HepG2 (cell line): ENCODE measurements at regions not wholly inside any gene's neighbourhood (a gene's known extent, or its start where the extent isn't known, plus 50 kb on each side); places are given as distances from the start of the nearest gene placed in this dataset.

Experiments used
- CREM ChIP-seq, 2 experiments: sonication (generic) in 1 of 2; formaldehyde crosslinking in 1 of 2; IDR thresholded peaks; 2 replicates each; pipeline versions ENCODE4 v1.4.0 to v1.6.1; 2016 to 2020; ENCODE audit warnings: antibody characterized with exemption in 1 of 2, mild to moderate bottlenecking in 1 of 2, missing genetic modification reagents in 1 of 2
- ETV5 ChIP-seq: IDR thresholded peaks from 2 replicates; pipeline ENCODE4 v1.6.1; 2018; ENCODE audit warnings: missing biosample characterization, missing genetic modification reagents, inconsistent platforms, borderline replicate concordance
- ETV6 ChIP-seq: sonication (generic); formaldehyde crosslinking; conservative IDR thresholded peaks from 2 replicates; pipeline ENCODE4 v1.4.0; 2020; ENCODE audit warnings: missing genetic modification reagents
- GATAD1 ChIP-seq: IDR thresholded peaks from 2 replicates; pipeline ENCODE4 v1.6.1; 2016; ENCODE audit warnings: missing genetic modification reagents, missing compliant biosample characterization
- GMEB1 ChIP-seq: sonication (generic); formaldehyde crosslinking; IDR thresholded peaks from 2 replicates; pipeline ENCODE4 v1.5.1; 2020; ENCODE audit warnings: missing genetic modification reagents, mild to moderate bottlenecking, borderline replicate concordance
- HDAC1 ChIP-seq: sonication (generic); formaldehyde crosslinking; IDR thresholded peaks from 2 replicates; pipeline ENCODE4 v1.5.1; 2020; ENCODE audit warnings: mild to moderate bottlenecking, missing genetic modification reagents
- HNRNPL ChIP-seq: fragments of 200-400 bp; formaldehyde crosslinking; IDR thresholded peaks from 2 replicates; pipeline ENCODE4 v1.6.1; 2017; ENCODE audit warnings: mild to moderate bottlenecking, low read depth, low read length
- KLF6 ChIP-seq: IDR thresholded peaks from 2 replicates; pipeline ENCODE4 v1.8.0; 2016; ENCODE audit warnings: missing biosample characterization, missing genetic modification reagents
- MED1 ChIP-seq: sonication (generic); formaldehyde crosslinking; IDR thresholded peaks from 2 replicates; pipeline ENCODE4 v1.4.0; 2020; ENCODE audit warnings: missing genetic modification reagents
- SALL1 ChIP-seq: sonication (generic); formaldehyde crosslinking; IDR thresholded peaks from 2 replicates; pipeline ENCODE4 v1.8.0; 2022; ENCODE audit warnings: mild to moderate bottlenecking, missing genetic modification reagents
- SKIL ChIP-seq: sonication (generic); formaldehyde crosslinking; IDR thresholded peaks from 2 replicates; pipeline ENCODE4 v1.8.0; 2022; ENCODE audit warnings: missing genetic modification reagents, mild to moderate bottlenecking, moderate library complexity, borderline replicate concordance
- SP5 ChIP-seq: IDR thresholded peaks from 2 replicates; pipeline ENCODE4 v1.6.1; 2016; ENCODE audit warnings: low read depth, borderline replicate concordance
- ZFY ChIP-seq: sonication (generic); formaldehyde crosslinking; IDR thresholded peaks from 2 replicates; pipeline ENCODE4 v1.4.0; 2020; ENCODE audit warnings: missing genetic modification reagents
- ZNF333 ChIP-seq: sonication (generic); formaldehyde crosslinking; IDR thresholded peaks from 2 replicates; pipeline ENCODE4 v1.4.0; 2020; ENCODE audit warnings: mild to moderate bottlenecking, missing genetic modification reagents, borderline replicate concordance
- ZNF33A ChIP-seq: sonication (generic); formaldehyde crosslinking; IDR thresholded peaks from 2 replicates; pipeline ENCODE4 v1.5.1; 2020; ENCODE audit warnings: missing genetic modification reagents, mild to moderate bottlenecking, moderate library complexity, borderline replicate concordance
- ZNF34 ChIP-seq: sonication (generic); formaldehyde crosslinking; IDR thresholded peaks from 2 replicates; pipeline ENCODE4 v1.4.0; 2020; ENCODE audit warnings: mild to moderate bottlenecking, missing genetic modification reagents, borderline replicate concordance
- ZNF343 ChIP-seq: sonication (generic); formaldehyde crosslinking; IDR thresholded peaks from 2 replicates; pipeline ENCODE4 v1.4.0; 2020; ENCODE audit warnings: mild to moderate bottlenecking, missing genetic modification reagents
- ZNF547 ChIP-seq: sonication (generic); formaldehyde crosslinking; IDR thresholded peaks from 2 replicates; pipeline ENCODE4 v1.5.1; 2020; ENCODE audit warnings: mild to moderate bottlenecking, missing genetic modification reagents
- ZNF569 ChIP-seq: sonication (generic); formaldehyde crosslinking; IDR thresholded peaks from 2 replicates; pipeline ENCODE4 v1.5.0; 2020; ENCODE audit warnings: mild to moderate bottlenecking, missing genetic modification reagents, moderate library complexity, borderline replicate concordance
- ZNF598 ChIP-seq: sonication (generic); formaldehyde crosslinking; IDR thresholded peaks from 2 replicates; pipeline ENCODE4 v1.5.1; 2020; ENCODE audit warnings: mild to moderate bottlenecking, missing genetic modification reagents, borderline replicate concordance
- ZNF724P ChIP-seq: sonication (generic); formaldehyde crosslinking; IDR thresholded peaks from 2 replicates; pipeline ENCODE4 v1.8.0; 2022; ENCODE audit warnings: missing genetic modification reagents, borderline replicate concordance
- ZNF780A ChIP-seq: sonication (generic); formaldehyde crosslinking; IDR thresholded peaks from 2 replicates; pipeline ENCODE4 v1.8.0; 2022; ENCODE audit warnings: mild to moderate bottlenecking, missing genetic modification reagents, moderate library complexity
- ZNF781 ChIP-seq: sonication (generic); formaldehyde crosslinking; IDR thresholded peaks from 2 replicates; pipeline ENCODE4 v1.5.1; 2020; ENCODE audit warnings: borderline replicate concordance, mild to moderate bottlenecking, missing genetic modification reagents; ENCODE audit errors: not compliant biosample characterization
- TF ChIP-seq, protein P1 (sequence below): sonication (generic); formaldehyde crosslinking; IDR thresholded peaks from 2 replicates; pipeline ENCODE4 v1.5.0; 2020; ENCODE audit warnings: missing genetic modification reagents, mild to moderate bottlenecking, borderline replicate concordance

DNA sequence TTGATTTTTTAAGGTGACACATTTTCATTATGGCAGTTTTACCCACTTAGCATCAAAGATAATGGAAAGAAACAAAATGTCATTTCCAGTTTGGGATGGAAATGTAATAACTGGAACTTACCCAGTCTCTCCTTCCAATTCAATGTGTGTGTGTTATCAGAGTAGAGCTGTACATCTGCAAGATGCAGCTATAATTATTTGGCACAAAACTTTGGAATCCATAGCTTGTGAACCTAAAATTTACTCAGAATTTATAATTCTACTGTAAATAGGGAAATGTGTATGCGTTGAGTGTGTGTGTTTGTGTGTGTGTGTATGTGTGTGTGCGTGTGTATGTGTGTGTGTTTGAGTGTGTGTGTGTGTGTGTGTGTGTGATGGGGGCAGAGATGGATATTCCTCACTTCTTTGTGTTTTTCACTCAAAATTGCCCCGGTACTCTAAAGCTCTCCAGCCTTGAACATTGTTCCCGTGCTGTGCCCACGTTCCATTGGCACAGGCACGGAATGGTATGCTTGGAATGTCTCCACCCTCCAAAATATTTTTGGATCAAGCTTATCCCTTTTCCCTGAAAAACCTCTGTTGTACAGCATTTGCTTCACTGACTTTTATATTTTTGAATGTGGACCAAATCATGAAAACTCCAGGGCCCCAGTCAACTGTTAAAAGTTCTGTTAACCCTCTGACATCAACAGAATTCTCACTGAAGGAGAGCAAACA lies 150.2 kb upstream of the BMP4 start (continued):
- TF ChIP-seq SP5 (CRISPR knock-in tag) (peak; percentile 51; the same call in 1 of the 2 replicates), ZNF780A (CRISPR knock-in tag) (no peak), HDAC1 (CRISPR knock-in tag) (0 out of 2 replicates have a peak, but pooled peaks have one; percentile 33), CREM (IDR thresholded peaks at IDR 0.05) (peak; percentile 43; the same call in 1 of the 2 replicates), CREM (CRISPR knock-in tag; IDR thresholded peaks at IDR 0.05) (no peak), GMEB1 (CRISPR knock-in tag) (peak; percentile 19; the same call in 1 of the 2 replicates), HNRNPL (no peak), ETV5 (CRISPR knock-in tag) (no peak), ZFY (CRISPR knock-in tag) (no peak), ZNF343 (no peak), KLF6 (CRISPR knock-in tag) (no peak), ZNF724P (CRISPR knock-in tag) (no peak), ETV6 (no peak), ZNF547 (no peak), ZNF34 (CRISPR knock-in tag) (no peak), ZNF569 (no peak), ZNF781 (no peak), SALL1 (CRISPR knock-in tag) (peak; percentile 62), GATAD1 (CRISPR knock-in tag) (no peak), ZNF598 (CRISPR knock-in tag) (no peak), ZNF333 (CRISPR knock-in tag) (no peak), SKIL (CRISPR knock-in tag) (no peak), MED1 (CRISPR knock-in tag) (peak; percentile 26; the same call in 1 of the 2 replicates), ZNF33A (CRISPR knock-in tag) (peak; percentile 57; the same call in 1 of the 2 replicates)
- TF ChIP-seq, protein P1, sequence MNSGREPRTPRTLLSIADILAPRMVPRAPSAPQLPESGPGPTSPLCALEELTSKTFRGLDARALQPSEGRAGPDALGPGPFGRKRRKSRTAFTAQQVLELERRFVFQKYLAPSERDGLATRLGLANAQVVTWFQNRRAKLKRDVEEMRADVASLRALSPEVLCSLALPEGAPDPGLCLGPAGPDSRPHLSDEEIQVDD: no peak
